Fibroblast of pulmonary artery (primary cell): ENCODE measurements at regions not wholly inside any gene's neighbourhood (a gene's known extent, or its start where the extent isn't known, plus 50 kb on each side); places are given as distances from the start of the nearest gene placed in this dataset.

Experiments
- DNase-seq: peaks from one replicate; pipeline ENCODE4 v3.0.0-alpha.2; 2010; ENCODE audit warnings: low read depth
- H3K4me3 ChIP-seq: replicated peaks from 2 replicates; pipeline ENCODE4 v1.5.1; 2011; ENCODE audit warnings: low read depth, mild to moderate bottlenecking, control low read depth, low read length, moderate library complexity
- CTCF ChIP-seq: IDR thresholded peaks from 2 replicates; pipeline ENCODE4 v1.5.1; 2011; ENCODE audit warnings: mild to moderate bottlenecking, control low read depth, low read length, inconsistent platforms; ENCODE audit errors: missing control alignments

- no peak overlapping the region for H3K4me3 ChIP-seq
- no peak for TF ChIP-seq CTCF
- no peak for DNase-seq
Observed at GRCh38 chr1:58844176-58844575, 60.3 kb upstream of the JUN start.

GRCh38 chr1:58845942-58846341, 62.1 kb upstream of the JUN start:
- no peak for TF ChIP-seq CTCF
- DNase-seq, result no peak
- H3K4me3 ChIP-seq, result no peak overlapping the region

- DNase-seq, result peak; percentile 98
- TF ChIP-seq CTCF, result peak; percentile 29
- H3K4me3 ChIP-seq, result no peak overlapping the region
Observed at GRCh38 chr1:58848818-58849411, 65.1 kb upstream of the JUN start.

GRCh38 chr1:58849551-58849950, 65.7 kb upstream of the JUN start:
- no peak for DNase-seq
- no peak overlapping the region for H3K4me3 ChIP-seq
- no peak for TF ChIP-seq CTCF

GRCh38 chr1:58850636-58851035, 66.8 kb upstream of the JUN start:
- no peak for DNase-seq
- no peak for TF ChIP-seq CTCF
- H3K4me3 ChIP-seq, result no peak overlapping the region

- DNase-seq, result no peak
- TF ChIP-seq CTCF, result no peak
- H3K4me3 ChIP-seq, result no peak overlapping the region
Observed at GRCh38 chr1:58852731-58853485, 69.1 kb upstream of the JUN start.

GRCh38 chr1:58854576-58854975, 70.7 kb upstream of the JUN start:
- no peak overlapping the region for H3K4me3 ChIP-seq
- DNase-seq, result no peak
- no peak for TF ChIP-seq CTCF
